H7 (cell line): ENCODE measurements at regions not wholly inside any gene's neighbourhood (a gene's known extent, or its start where the extent isn't known, plus 50 kb on each side); places are given as distances from the start of the nearest gene placed in this dataset.

Experiments used
- DNase-seq: peaks from one replicate; pipeline ENCODE4 v3.0.0; 2012
- H3K27me3 ChIP-seq: 2 replicates; pipeline ENCODE4 v1.6.0; 2011; ENCODE audit warnings: mild to moderate bottlenecking, low read length; ENCODE audit not compliant: control insufficient read depth, insufficient read depth
- H3K36me3 ChIP-seq: replicated peaks from 2 replicates; pipeline ENCODE4 v1.5.1; 2011; ENCODE audit warnings: low read length; ENCODE audit not compliant: control insufficient read depth, insufficient read depth
- H3K4me3 ChIP-seq: 2 replicates; pipeline ENCODE4 v1.5.1; 2011; ENCODE audit warnings: low read depth, mild to moderate bottlenecking, control low read depth, low read length, moderate library complexity; ENCODE audit not compliant: insufficient read depth

GRCh38 chr11:97356144-97356543, 966.3 kb downstream of the JRKL start:
- Histone ChIP-seq H3K36me3 (no peaks in the 10 kb centered on the region), H3K27me3 (no peaks in the 10 kb centered on the region), H3K4me3 (no peak overlapping the region)
- DNase-seq: no peak

DNA sequence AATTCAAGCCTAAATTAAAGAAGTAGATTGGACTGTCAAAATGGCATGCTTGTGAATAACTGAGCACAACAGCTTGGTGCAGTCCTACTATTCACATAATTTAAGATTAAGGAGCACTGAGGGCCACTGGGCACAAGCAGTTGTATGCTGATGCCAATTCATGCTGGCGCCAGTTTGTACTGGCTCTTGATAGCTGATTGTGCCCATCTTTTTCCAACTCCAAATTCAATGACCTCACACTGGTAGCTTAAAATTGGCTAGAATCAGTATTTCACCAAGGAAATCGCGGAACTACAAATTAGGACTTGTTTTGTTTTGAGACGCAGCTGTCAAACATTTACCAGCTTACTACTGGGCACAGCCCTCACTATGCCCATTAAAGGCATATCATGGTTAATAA, 969.2 kb downstream of the JRKL start:
- DNase-seq: no peak
- H3K27me3 ChIP-seq: no peaks in the 10 kb centered on the region
- H3K36me3 ChIP-seq: no peaks in the 10 kb centered on the region
- no peak overlapping the region for H3K4me3 ChIP-seq

DNA sequence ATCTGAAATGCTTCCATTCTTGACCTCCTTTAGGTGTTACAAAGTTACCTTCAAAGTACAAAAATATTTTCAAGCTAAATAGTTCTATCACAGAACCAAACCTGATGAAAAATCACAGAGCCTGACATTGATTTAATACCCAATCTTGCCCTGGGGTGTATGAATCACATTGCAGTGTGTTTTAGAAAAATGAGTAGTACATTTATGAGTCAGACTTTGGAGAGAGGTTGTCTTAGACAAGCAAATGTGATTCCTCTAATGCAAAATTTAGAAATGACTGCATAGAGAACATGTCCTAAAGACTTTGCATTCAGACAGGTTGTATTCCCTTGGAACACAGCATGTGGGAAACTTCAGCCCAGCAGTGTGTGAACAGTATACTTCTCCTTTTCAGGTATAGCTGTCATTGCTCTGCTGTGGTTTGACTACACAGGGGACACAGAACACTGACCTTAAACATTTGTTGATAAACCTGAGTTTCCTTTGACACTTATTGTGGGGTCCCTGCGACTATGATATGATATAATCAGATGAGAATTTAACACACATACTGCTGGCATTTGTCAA, 972.1 kb downstream of the JRKL start:
- DNase-seq: no peak
- no peak overlapping the region for H3K4me3 ChIP-seq
- no peaks in the 10 kb centered on the region for H3K36me3 ChIP-seq
- no peaks in the 10 kb centered on the region for H3K27me3 ChIP-seq

GRCh38 chr11:97363331-97363730, 973.5 kb downstream of the JRKL start:
- Histone ChIP-seq H3K27me3 (no peaks in the 10 kb centered on the region), H3K4me3 (no peak overlapping the region), H3K36me3 (no peaks in the 10 kb centered on the region)
- DNase-seq: no peak

- DNase-seq: no peak
- Histone ChIP-seq H3K4me3 (no peak overlapping the region), H3K36me3 (no peaks in the 10 kb centered on the region), H3K27me3 (no peaks in the 10 kb centered on the region)
Measured at GRCh38 chr11:97364047-97364446, 974.2 kb downstream of the JRKL start.

DNA sequence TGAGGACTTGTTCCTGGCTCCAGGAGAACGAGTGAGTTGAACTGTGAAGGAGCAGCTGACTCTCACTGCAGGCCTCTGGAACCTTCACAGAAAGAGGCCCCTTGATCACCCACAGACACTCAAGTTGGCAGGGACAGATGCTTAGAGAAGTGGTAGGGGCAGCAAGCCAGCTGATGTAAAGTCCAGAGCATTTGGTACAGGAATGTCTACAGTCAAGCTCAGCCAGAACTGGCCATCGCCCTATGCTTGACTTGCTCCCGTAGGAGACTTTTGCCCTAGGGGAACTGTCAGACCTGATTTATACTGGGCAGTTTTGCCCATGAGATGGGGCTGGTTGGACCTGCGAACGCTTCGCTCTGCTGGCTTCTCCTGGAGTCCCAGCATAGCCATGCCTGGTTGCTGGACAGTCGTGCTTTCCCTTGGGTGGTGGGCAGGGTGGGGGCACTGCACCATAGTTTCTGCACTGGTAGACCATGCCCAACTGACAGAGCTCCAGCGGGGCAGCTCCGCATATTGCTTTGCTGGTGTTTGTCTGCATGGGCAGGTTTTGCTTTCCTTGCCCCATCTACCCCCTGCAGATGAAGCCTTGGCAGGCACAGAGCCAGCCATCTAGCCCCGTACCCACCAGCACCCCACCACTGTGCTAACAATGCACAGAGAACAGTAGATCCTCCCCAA, 977.7 kb downstream of the JRKL start:
- Histone ChIP-seq H3K4me3 (no peak overlapping the region), H3K36me3 (no peaks in the 10 kb centered on the region), H3K27me3 (no peaks in the 10 kb centered on the region)
- DNase-seq: no peak

- DNase-seq: no peak
- no peaks in the 10 kb centered on the region for H3K27me3 ChIP-seq
- H3K4me3 ChIP-seq: no peak overlapping the region
- H3K36me3 ChIP-seq: no peaks in the 10 kb centered on the region
Measured at GRCh38 chr11:97389270-97389669, 999.5 kb downstream of the JRKL start.

GRCh38 chr11:97398246-97398645, 1008.4 kb downstream of the JRKL start:
- H3K27me3 ChIP-seq: no peaks in the 10 kb centered on the region
- no peak overlapping the region for H3K4me3 ChIP-seq
- no peak for DNase-seq
- H3K36me3 ChIP-seq: no peaks in the 10 kb centered on the region

DNA sequence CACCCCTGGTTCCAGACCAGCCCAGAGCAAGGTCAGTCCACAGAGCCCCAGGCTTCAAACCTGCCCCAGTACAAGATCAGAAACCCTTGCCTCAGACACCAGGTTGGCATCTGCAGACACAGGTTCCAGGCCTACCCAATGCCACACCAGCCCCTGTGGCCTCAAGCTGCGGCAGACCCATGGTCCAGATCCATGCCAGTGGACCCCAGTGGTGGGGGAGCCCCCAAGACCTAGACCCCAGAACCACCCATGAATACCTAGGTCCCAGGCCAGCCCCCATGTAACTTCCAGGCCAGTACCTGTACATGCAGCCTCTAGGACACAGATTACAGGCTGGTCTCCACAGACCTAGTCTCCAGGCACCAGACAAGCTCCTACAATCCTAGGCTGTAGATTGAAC, 1019.3 kb downstream of the JRKL start:
- H3K36me3 ChIP-seq: no peaks in the 10 kb centered on the region
- H3K27me3 ChIP-seq: no peaks in the 10 kb centered on the region
- no peak overlapping the region for H3K4me3 ChIP-seq
- no peak for DNase-seq

- no peaks in the 10 kb centered on the region for H3K27me3 ChIP-seq
- no peak overlapping the region for H3K4me3 ChIP-seq
- H3K36me3 ChIP-seq: no peaks in the 10 kb centered on the region
- no peak for DNase-seq
Measured at GRCh38 chr11:97414801-97415200, 1025.0 kb downstream of the JRKL start.

DNA sequence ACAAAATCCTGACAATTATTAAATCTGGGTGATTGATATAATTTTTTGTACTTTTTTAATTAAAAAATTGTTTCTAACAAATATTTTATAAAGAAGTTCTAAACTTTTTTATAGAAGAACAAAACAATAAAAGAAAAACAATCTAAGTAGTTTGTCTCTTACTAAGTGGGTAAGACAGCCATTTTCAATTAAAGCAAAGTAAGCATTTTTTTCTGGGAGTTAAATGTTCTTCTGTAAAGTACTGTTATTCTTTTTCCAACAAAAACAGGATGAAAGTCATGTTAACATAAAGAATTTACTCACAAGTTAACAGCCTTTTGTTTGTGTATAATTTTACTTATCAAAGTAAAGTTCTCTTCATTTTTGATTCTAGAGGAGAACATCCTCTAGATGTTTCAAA, 1029.9 kb downstream of the JRKL start:
- Histone ChIP-seq H3K27me3 (no peaks in the 10 kb centered on the region), H3K36me3 (no peaks in the 10 kb centered on the region), H3K4me3 (no peak overlapping the region)
- no peak for DNase-seq

GRCh38 chr11:97428247-97428790, 1038.5 kb downstream of the JRKL start:
- Histone ChIP-seq H3K36me3 (no peaks in the 10 kb centered on the region), H3K27me3 (no peaks in the 10 kb centered on the region), H3K4me3 (no peak overlapping the region)
- DNase-seq: no peak

GRCh38 chr11:97430877-97431276, 1041.1 kb downstream of the JRKL start:
- no peak for DNase-seq
- H3K27me3 ChIP-seq: no peaks in the 10 kb centered on the region
- no peak overlapping the region for H3K4me3 ChIP-seq
- no peaks in the 10 kb centered on the region for H3K36me3 ChIP-seq

DNA sequence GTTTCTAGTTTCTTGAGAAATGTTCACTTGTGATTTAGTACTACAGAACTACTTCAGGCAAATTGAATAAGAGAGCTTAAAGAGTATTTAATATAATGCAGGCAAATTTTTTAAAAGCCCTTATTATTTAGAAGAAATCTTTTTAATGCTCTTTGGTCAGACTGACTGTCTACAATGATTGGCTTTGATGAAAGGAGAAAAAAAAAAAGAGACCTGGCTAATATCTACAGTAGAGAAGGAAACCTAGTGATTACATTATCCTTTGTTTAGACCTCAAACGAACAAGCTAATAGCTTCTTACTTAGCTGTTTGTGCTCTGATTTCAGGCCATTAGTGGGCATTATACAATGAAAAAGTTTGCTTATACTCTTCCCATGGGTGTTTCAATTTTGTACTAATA, 1043.1 kb downstream of the JRKL start:
- H3K36me3 ChIP-seq: no peaks in the 10 kb centered on the region
- DNase-seq: no peak
- H3K4me3 ChIP-seq: no peak overlapping the region
- no peaks in the 10 kb centered on the region for H3K27me3 ChIP-seq

- H3K36me3 ChIP-seq: no peaks in the 10 kb centered on the region
- no peak overlapping the region for H3K4me3 ChIP-seq
- DNase-seq: no peak
- no peaks in the 10 kb centered on the region for H3K27me3 ChIP-seq
Measured at GRCh38 chr11:97445561-97445960, 1055.7 kb downstream of the JRKL start.
